Stimulated activated memory B cell treated with anti-CD40 and anti-IgM and Interleukin-4, amounts not matched to agents 10 μg/mL and 1 μg/mL and 100 μg/mL, for 72 hours (primary cell): ENCODE measurements at regions not wholly inside any gene's neighbourhood (a gene's known extent, or its start where the extent isn't known, plus 50 kb on each side); places are given as distances from the start of the nearest gene placed in this dataset.

Experiments
- ATAC-seq: fragments of 150-1000 bp; cut with Tn5 transposase; 2 replicates; pipeline ENCODE4 v1.10.0; 2021
- H3K27ac Mint-ChIP-seq: one replicate; pipeline ENCODE4 v1.8.0; 2022; ENCODE audit warnings: mild to moderate bottlenecking, mixed read lengths
- H3K27me3 Mint-ChIP-seq: one replicate; pipeline ENCODE4 v1.8.0; 2022; ENCODE audit warnings: mixed read lengths
- H3K36me3 Mint-ChIP-seq: one replicate; pipeline ENCODE4 v1.8.0; 2022; ENCODE audit warnings: mixed read lengths
- H3K4me1 Mint-ChIP-seq: one replicate; pipeline ENCODE4 v1.8.0; 2022; ENCODE audit warnings: mixed read lengths
- H3K4me3 Mint-ChIP-seq: one replicate; pipeline ENCODE4 v1.8.0; 2022; ENCODE audit warnings: mild to moderate bottlenecking, moderate library complexity, mixed read lengths
- H3K9me3 Mint-ChIP-seq: one replicate; pipeline ENCODE4 v1.8.0; 2022; ENCODE audit warnings: mixed read lengths

DNA sequence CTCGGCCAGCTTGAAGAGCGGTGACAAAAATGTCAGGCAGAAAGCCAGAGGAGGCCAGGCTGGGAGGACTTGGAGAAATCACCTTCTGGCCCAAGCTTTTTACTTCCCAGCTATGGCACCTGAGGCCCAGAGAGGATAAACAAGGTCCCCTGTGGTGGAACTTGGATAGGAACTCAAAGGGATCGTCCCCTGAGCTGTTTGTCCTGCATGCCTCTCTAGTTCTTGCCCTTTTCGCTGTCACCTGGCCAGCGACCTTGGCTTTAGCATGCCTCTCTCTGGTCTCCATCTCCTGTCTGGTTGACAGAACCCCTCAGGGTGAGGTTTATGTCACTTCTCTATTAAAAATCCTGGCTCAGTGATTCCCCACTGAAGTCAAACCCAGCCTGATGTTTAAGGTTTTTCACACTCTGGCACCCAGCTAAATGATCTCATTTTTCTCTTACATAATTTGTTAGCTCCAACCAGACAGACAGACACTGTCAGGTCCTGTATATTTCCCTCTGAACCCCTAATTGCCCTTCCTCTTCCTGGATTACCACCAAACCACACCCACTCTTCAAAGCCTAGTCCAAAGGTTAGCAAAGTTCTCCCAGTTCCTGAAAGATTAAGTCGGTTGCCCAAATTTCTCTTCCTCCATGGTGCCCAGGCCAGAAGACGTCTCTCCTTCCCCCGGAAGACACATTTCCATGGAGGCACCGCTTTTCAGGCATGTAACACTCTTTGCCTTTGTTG lies 169.1 kb downstream of the FAM43A start:
- no peak for ATAC-seq
- Mint-ChIP-seq H3K36me3 (no peaks in the 10 kb centered on the region), H3K27me3 (no peaks in the 10 kb centered on the region), H3K4me1 (no peaks in the 10 kb centered on the region), H3K9me3 (peaks cover 3% of the 10 kb centered on the region), H3K4me3 (no peak overlapping the region), H3K27ac (no peak overlapping the region)

- peaks cover under 1% of the 10 kb centered on the region for H3K4me1 Mint-ChIP-seq
- no peak for ATAC-seq
- no peaks in the 10 kb centered on the region for H3K36me3 Mint-ChIP-seq
Measured at GRCh38 chr3:194856296-194856695, 170.6 kb downstream of the FAM43A start.

DNA sequence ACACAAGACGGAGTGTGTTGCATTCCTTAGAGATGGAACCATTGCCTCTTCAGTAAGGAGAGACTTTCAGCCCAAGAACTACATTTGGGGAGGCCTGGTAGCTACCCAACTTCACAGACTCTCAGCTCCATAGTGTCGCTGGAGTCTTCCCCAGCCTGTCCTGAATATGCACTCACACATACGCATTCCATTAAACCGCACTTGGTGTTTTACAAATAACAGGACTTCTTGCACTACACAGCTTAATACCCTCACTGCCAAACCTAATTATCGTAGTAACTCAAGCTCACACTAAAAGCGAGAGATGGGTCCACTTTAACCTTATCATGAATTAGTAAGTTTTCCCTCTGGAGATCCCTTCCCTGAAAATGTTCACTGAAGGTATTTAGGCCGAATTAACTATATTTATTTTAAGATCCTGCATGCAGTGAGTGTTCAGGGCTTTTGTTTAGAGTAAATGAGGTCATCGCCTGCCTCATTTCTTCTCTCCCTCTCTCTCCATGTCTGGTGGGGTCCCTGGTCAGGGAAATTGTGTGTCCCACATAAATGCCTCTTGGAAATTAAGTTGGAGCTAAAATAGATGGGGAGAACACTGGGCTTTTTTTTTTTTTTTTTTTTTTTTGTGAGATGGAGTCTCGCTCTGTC lies 171.9 kb downstream of the FAM43A start:
- H3K27ac Mint-ChIP-seq: no peak overlapping the region
- no peak for ATAC-seq
- peaks cover 13% of the 10 kb centered on the region for H3K4me1 Mint-ChIP-seq
- H3K27me3 Mint-ChIP-seq: no peaks in the 10 kb centered on the region
- H3K4me3 Mint-ChIP-seq: no peak overlapping the region
- H3K9me3 Mint-ChIP-seq: peaks cover 3% of the 10 kb centered on the region
- H3K36me3 Mint-ChIP-seq: no peaks in the 10 kb centered on the region

More at GRCh38 chr3:194856296-194856695, 170.6 kb downstream of the FAM43A start:
- Mint-ChIP-seq H3K27ac (no peak overlapping the region), H3K27me3 (no peaks in the 10 kb centered on the region), H3K9me3 (peaks cover 3% of the 10 kb centered on the region), H3K4me3 (no peak overlapping the region)

DNA sequence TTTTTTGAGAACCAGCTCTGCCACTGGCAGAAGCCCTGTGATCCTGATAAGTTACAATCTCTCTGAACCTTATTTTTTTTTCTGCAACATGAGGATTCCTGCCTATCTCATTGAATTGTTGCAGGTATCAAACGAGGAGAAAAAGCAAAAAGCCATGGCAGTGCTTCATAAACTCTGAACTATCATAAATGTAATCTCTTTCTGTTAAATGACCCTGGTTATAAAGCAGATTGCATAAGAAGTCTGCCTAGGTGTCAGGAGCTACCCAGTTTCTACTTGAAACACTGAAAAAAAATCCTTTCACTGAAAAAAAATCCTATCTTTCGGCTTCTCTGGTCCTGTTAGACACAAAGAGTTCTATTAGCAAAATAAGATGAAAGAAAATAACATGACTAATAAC lies 172.7 kb downstream of the FAM43A start:
- peaks cover 19% of the 10 kb centered on the region for H3K4me1 Mint-ChIP-seq
- H3K9me3 Mint-ChIP-seq: peaks cover 3% of the 10 kb centered on the region
- H3K27ac Mint-ChIP-seq: no peak overlapping the region
- no peak overlapping the region for H3K4me3 Mint-ChIP-seq
- no peaks in the 10 kb centered on the region for H3K36me3 Mint-ChIP-seq
- peaks cover 7% of the 10 kb centered on the region for H3K27me3 Mint-ChIP-seq
- ATAC-seq: no peak

- Mint-ChIP-seq H3K27me3 (peaks cover 7% of the 10 kb centered on the region), H3K27ac (no peak overlapping the region), H3K4me3 (no peak overlapping the region), H3K4me1 (peaks cover 26% of the 10 kb centered on the region), H3K36me3 (no peaks in the 10 kb centered on the region), H3K9me3 (peaks cover 3% of the 10 kb centered on the region)
- no peak for ATAC-seq
Measured at GRCh38 chr3:194860725-194861124, 175.0 kb downstream of the FAM43A start.

DNA sequence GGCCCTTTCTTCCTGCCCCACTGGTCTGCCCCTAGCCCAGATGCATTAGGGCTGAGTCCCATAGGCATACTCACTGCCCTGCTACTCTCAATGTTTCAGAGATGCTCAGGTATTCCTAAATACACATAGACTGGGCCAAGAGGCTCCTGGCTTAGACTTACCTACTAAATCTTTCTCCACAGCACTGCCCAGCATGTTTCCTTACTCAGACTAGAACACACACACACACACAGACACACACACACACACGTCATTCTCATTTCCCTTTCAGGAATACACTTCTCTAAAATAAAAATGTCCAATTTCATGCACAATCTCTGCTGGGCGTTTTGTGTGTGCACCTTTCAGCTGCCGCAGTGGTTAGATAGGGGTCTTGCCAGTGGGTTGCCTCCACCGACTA lies 175.7 kb downstream of the FAM43A start:
- Mint-ChIP-seq H3K27ac (no peak overlapping the region), H3K9me3 (peaks cover 3% of the 10 kb centered on the region), H3K27me3 (peaks cover 7% of the 10 kb centered on the region), H3K36me3 (no peaks in the 10 kb centered on the region), H3K4me1 (peaks cover 32% of the 10 kb centered on the region), H3K4me3 (no peak overlapping the region)
- peak; percentile 62 for ATAC-seq

DNA sequence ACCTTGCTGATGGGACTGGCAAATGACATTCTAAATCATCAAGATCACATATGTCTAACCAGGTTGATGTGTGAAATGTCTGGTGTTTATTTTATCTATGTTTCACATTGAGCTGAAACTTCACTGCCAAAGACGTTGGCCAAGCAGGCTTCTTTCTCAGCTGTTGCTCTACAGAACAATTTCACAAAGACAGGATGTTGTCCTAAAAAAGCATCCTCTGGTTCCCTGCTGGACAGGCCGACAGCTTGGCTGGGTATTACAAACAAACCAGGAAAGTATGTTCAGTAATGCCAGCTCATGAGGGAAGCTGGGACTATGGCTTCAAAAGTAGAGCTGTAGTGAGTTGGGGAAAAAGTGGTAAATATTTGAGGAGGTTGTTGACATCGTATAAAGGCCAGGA lies 179.4 kb downstream of the FAM43A start:
- H3K4me3 Mint-ChIP-seq: no peak overlapping the region
- ATAC-seq: no peak
- H3K9me3 Mint-ChIP-seq: no peaks in the 10 kb centered on the region
- no peak overlapping the region for H3K27ac Mint-ChIP-seq
- H3K4me1 Mint-ChIP-seq: peaks cover 32% of the 10 kb centered on the region
- H3K27me3 Mint-ChIP-seq: peaks cover 25% of the 10 kb centered on the region
- no peaks in the 10 kb centered on the region for H3K36me3 Mint-ChIP-seq

DNA sequence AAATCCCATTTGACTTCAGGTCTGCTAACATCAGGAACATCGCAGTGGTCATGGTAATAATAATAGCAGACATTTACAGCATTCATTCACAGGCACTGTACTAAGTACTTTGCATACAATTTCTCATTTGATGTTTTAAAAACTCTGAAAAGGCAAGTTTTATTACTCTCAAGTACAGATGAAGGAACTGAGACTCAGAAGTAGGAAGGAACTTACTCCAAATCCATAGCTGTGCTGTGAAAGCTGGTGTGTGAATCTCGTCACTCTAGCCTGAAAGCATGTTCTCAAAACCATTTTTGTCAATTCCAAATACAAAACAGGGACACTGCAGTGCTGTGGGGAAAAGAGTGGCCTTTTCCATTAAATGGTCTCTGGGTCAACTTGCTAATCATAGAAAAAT lies 179.9 kb downstream of the FAM43A start:
- Mint-ChIP-seq H3K27ac (no peak overlapping the region), H3K4me1 (peaks cover 32% of the 10 kb centered on the region), H3K27me3 (peaks cover 25% of the 10 kb centered on the region), H3K9me3 (no peaks in the 10 kb centered on the region), H3K36me3 (no peaks in the 10 kb centered on the region), H3K4me3 (no peak overlapping the region)
- no peak for ATAC-seq

GRCh38 chr3:194866236-194866635 lies 180.6 kb downstream of the FAM43A start:
- no peak overlapping the region for H3K4me3 Mint-ChIP-seq
- no peak for ATAC-seq
- H3K27me3 Mint-ChIP-seq: peaks cover 25% of the 10 kb centered on the region
- peaks cover 32% of the 10 kb centered on the region for H3K4me1 Mint-ChIP-seq
- no peak overlapping the region for H3K27ac Mint-ChIP-seq
- no peaks in the 10 kb centered on the region for H3K9me3 Mint-ChIP-seq
- no peaks in the 10 kb centered on the region for H3K36me3 Mint-ChIP-seq

- Mint-ChIP-seq H3K36me3 (no peaks in the 10 kb centered on the region), H3K4me3 (no peak overlapping the region), H3K27ac (no peak overlapping the region), H3K9me3 (no peaks in the 10 kb centered on the region), H3K4me1 (peaks cover 31% of the 10 kb centered on the region), H3K27me3 (peaks cover 25% of the 10 kb centered on the region)
- no peak for ATAC-seq
Measured at GRCh38 chr3:194867270-194867983, 181.7 kb downstream of the FAM43A start.

DNA sequence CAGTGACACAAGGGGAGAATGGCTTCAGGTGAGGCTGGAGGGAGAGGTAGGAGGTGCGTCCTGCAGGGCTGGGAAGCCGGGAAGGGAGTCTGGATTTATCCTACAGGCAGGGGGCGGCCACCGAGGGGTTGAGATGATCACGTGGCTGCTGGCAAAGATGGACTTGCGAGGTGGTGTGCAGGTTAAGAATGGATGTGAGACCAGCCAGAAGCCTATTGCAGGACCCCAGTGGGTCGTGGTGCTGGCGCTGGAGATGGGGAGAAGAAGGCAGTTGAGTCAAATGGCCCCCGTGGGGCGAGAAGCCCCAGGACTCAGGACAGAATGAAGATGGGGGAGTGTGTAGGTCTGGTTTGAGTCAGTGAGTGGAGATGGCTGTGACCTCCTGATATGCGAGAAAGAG lies 183.1 kb downstream of the FAM43A start:
- H3K9me3 Mint-ChIP-seq: no peaks in the 10 kb centered on the region
- ATAC-seq: no peak
- H3K27me3 Mint-ChIP-seq: peaks cover 17% of the 10 kb centered on the region
- no peak overlapping the region for H3K4me3 Mint-ChIP-seq
- H3K36me3 Mint-ChIP-seq: no peaks in the 10 kb centered on the region
- H3K27ac Mint-ChIP-seq: no peak overlapping the region
- peaks cover 29% of the 10 kb centered on the region for H3K4me1 Mint-ChIP-seq

DNA sequence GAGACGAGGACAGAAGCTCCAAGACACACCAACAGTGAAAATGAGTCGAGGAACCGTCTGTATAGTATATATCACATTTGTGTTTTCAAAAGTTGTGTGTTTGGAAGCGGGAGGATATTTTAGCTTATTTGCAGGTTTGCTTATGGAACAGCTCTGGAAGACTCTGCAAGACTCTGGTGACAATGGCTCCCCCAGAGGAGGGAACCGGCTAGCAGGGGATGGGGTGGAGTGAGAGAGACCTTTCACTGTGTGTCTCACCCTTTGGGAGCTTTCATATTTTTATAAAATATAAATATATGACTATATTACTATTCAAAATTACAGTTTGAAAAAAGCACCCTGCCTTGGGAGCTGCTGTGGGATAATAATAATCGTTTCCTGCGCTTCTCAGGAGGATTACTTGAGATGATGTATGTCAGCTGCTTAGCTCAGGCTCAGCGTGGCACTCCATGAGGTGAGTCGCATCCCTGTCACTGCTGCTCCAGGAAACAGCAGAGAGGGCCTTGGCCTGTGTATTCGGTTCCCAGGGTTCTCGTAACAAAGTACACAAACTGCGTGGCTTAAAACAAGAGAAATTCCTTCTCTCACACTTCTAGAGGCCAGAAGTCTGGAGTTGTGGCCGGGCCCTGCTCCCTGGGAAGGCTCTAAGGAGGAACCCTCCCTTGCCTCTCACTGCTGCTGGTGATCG lies 183.9 kb downstream of the FAM43A start:
- Mint-ChIP-seq H3K36me3 (no peaks in the 10 kb centered on the region), H3K27me3 (peaks cover 17% of the 10 kb centered on the region), H3K4me3 (no peak overlapping the region), H3K9me3 (no peaks in the 10 kb centered on the region), H3K4me1 (peaks cover 35% of the 10 kb centered on the region), H3K27ac (no peak overlapping the region)
- no peak for ATAC-seq

GRCh38 chr3:194870394-194871110 lies 184.9 kb downstream of the FAM43A start:
- Mint-ChIP-seq H3K27ac (no peak overlapping the region), H3K4me1 (peaks cover 29% of the 10 kb centered on the region), H3K36me3 (no peaks in the 10 kb centered on the region), H3K27me3 (peaks cover 17% of the 10 kb centered on the region), H3K9me3 (no peaks in the 10 kb centered on the region), H3K4me3 (no peak overlapping the region)
- no peak for ATAC-seq

- peaks cover 22% of the 10 kb centered on the region for H3K4me1 Mint-ChIP-seq
Measured at GRCh38 chr3:194871143-194871863, 185.6 kb downstream of the FAM43A start.

More at GRCh38 chr3:194871143-194871863, 185.6 kb downstream of the FAM43A start:
- peak overlapping the region; percentile 68 for H3K4me3 Mint-ChIP-seq
- H3K9me3 Mint-ChIP-seq: no peaks in the 10 kb centered on the region
- ATAC-seq: peak; percentile 90
- H3K36me3 Mint-ChIP-seq: no peaks in the 10 kb centered on the region
- peak overlapping the region; percentile 76 for H3K27ac Mint-ChIP-seq
- peaks cover 21% of the 10 kb centered on the region for H3K27me3 Mint-ChIP-seq
